Neural crest cell (in vitro differentiated cells): ENCODE measurements at regions not wholly inside any gene's neighbourhood (a gene's known extent, or its start where the extent isn't known, plus 50 kb on each side); places are given as distances from the start of the nearest gene placed in this dataset.

Source experiments
- DNase-seq: peaks from one replicate; pipeline ENCODE4 v3.0.0; 2021; ENCODE audit warnings: low read depth, mixed read lengths, low spot score
- H3K27ac Mint-ChIP-seq: one replicate; pipeline ENCODE4 v1.8.0; 2021; ENCODE audit warnings: mild to moderate bottlenecking, mixed read lengths; ENCODE audit not compliant: unreplicated experiment
- H3K27me3 Mint-ChIP-seq: 2 replicates; pipeline ENCODE4 v1.8.0; 2021; ENCODE audit warnings: low read depth, mild to moderate bottlenecking, mixed read lengths
- H3K36me3 Mint-ChIP-seq: 2 replicates; pipeline ENCODE4 v1.8.0; 2021; ENCODE audit warnings: low read depth, mild to moderate bottlenecking, mixed read lengths
- H3K4me1 Mint-ChIP-seq: 2 replicates; pipeline ENCODE4 v1.8.0; 2021; ENCODE audit warnings: mixed read lengths
- H3K4me3 Mint-ChIP-seq: one replicate; pipeline ENCODE4 v1.8.0; 2021; ENCODE audit warnings: mild to moderate bottlenecking, mixed read lengths
- H3K9me3 Mint-ChIP-seq: 2 replicates; pipeline ENCODE4 v1.8.0; 2021; ENCODE audit warnings: mixed read lengths
- CTCF ChIP-seq: fragments of 200-600 bp; sonication (generic); conservative IDR thresholded peaks from 2 replicates; pipeline ENCODE4 v1.5.0; 2021; ENCODE audit warnings: antibody characterized with exemption, mild to moderate bottlenecking

DNA sequence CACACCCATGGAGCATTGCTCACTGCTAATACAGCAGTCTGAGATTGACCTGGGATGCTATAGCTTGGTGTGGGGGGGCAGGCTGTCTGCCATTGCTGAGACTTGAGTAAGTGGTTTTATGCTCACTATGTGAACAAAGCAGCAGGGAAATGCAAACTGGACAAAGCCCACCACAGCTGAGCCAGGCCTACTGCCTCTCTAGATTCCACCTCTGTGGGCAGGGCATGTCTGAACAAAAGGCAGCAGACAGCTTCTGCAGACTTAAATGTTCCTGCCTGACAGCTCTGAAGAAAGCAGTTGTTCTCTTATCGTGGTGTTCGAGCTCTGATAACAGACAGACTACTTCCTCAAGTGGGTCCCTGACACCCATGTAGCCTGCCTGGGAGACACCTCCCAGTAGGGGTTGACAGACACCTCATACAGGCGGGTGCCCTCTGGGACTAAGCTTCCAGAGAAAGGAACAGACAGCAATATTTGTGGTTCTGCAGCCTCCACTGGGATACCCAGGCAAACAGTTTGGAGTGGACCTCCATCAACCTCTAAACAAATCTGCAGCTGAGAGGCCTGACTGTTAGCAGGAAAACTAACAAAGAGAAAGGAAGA lies 2204.8 kb downstream of the TP53TG3F start:
- Mint-ChIP-seq H3K36me3 (peaks cover 14% of the 10 kb centered on the region), H3K9me3 (peaks cover 16% of the 10 kb centered on the region), H3K27me3 (no peaks in the 10 kb centered on the region), H3K4me3 (no peak overlapping the region), H3K4me1 (no peaks in the 10 kb centered on the region), H3K27ac (no peak overlapping the region)
- TF ChIP-seq CTCF: no peak
- no peak for DNase-seq

GRCh38 chr16:35685085-35685484 lies 2225.7 kb downstream of the TP53TG3F start:
- no peaks in the 10 kb centered on the region for H3K4me1 Mint-ChIP-seq
- H3K9me3 Mint-ChIP-seq: peaks cover 23% of the 10 kb centered on the region
- H3K4me3 Mint-ChIP-seq: no peak overlapping the region
- H3K27ac Mint-ChIP-seq: no peak overlapping the region
- no peaks in the 10 kb centered on the region for H3K27me3 Mint-ChIP-seq
- peaks cover 5% of the 10 kb centered on the region for H3K36me3 Mint-ChIP-seq
- no peak for TF ChIP-seq CTCF
- DNase-seq: no peak

DNA sequence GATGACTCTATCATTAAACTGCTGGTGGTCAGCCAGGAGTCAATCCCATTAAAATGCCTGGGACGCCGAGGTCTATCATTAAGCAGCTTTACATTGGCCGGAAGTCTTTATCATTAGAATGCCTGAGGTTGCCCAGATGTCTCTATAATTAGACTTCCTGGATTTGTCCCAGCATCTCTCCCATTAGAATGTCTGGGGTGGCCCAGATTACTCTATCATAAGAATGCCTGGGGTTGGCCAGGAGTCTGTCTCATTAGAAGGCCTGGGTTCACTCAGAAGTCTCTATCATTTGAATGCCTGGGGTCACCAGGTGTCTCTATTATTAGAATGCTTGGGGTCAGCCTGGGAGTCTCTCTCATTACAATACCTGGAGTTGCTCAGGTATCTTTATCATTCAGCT lies 2227.2 kb downstream of the TP53TG3F start:
- DNase-seq: no peak
- no peak for TF ChIP-seq CTCF
- H3K4me1 Mint-ChIP-seq: no peaks in the 10 kb centered on the region
- H3K4me3 Mint-ChIP-seq: no peak overlapping the region
- H3K27ac Mint-ChIP-seq: no peak overlapping the region
- no peaks in the 10 kb centered on the region for H3K27me3 Mint-ChIP-seq
- H3K9me3 Mint-ChIP-seq: peaks cover 30% of the 10 kb centered on the region
- peaks cover 10% of the 10 kb centered on the region for H3K36me3 Mint-ChIP-seq

- Mint-ChIP-seq H3K27me3 (no peaks in the 10 kb centered on the region), H3K4me1 (no peaks in the 10 kb centered on the region), H3K36me3 (peaks cover 10% of the 10 kb centered on the region), H3K27ac (no peak overlapping the region), H3K4me3 (no peak overlapping the region), H3K9me3 (peaks cover 31% of the 10 kb centered on the region)
- no peak for DNase-seq
- TF ChIP-seq CTCF: no peak
Measured at GRCh38 chr16:35687071-35687470, 2227.7 kb downstream of the TP53TG3F start.

GRCh38 chr16:35687781-35688180 lies 2228.4 kb downstream of the TP53TG3F start:
- peaks cover 34% of the 10 kb centered on the region for H3K9me3 Mint-ChIP-seq
- H3K27me3 Mint-ChIP-seq: no peaks in the 10 kb centered on the region
- H3K4me1 Mint-ChIP-seq: no peaks in the 10 kb centered on the region
- no peak overlapping the region for H3K27ac Mint-ChIP-seq
- H3K36me3 Mint-ChIP-seq: peaks cover 10% of the 10 kb centered on the region
- H3K4me3 Mint-ChIP-seq: no peak overlapping the region
- DNase-seq: no peak
- TF ChIP-seq CTCF: no peak

GRCh38 chr16:35689764-35690163 lies 2230.4 kb downstream of the TP53TG3F start:
- H3K27ac Mint-ChIP-seq: no peak overlapping the region
- H3K9me3 Mint-ChIP-seq: peaks cover 30% of the 10 kb centered on the region
- no peaks in the 10 kb centered on the region for H3K27me3 Mint-ChIP-seq
- no peak for DNase-seq
- H3K4me1 Mint-ChIP-seq: no peaks in the 10 kb centered on the region
- no peak for TF ChIP-seq CTCF
- H3K36me3 Mint-ChIP-seq: peaks cover 10% of the 10 kb centered on the region
- no peak overlapping the region for H3K4me3 Mint-ChIP-seq
